HT1080 (cell line): ENCODE measurements at regions not wholly inside any gene's neighbourhood (a gene's known extent, or its start where the extent isn't known, plus 50 kb on each side); places are given as distances from the start of the nearest gene placed in this dataset.
"Not testable (repeated sequence)": the region's sequence is repeated elsewhere in the genome, so short reads cannot be mapped to it uniquely, and the experiment has no call there.

Experiments used
- DNase-seq: peaks from one replicate; pipeline ENCODE4 v3.0.0-alpha.2; 2015; ENCODE audit warnings: low read depth

- DNase-seq = peak; percentile 38
Measured at GRCh38 chr16:13453938-13454553, 465.9 kb upstream of the ERCC4 start.

GRCh38 chr16:13463619-13464018 lies 456.3 kb upstream of the ERCC4 start:
- DNase-seq = no peak

GRCh38 chr16:13471036-13471435 lies 448.9 kb upstream of the ERCC4 start:
- no peak for DNase-seq

- no peak for DNase-seq
Measured at GRCh38 chr16:13478991-13479390, 441.0 kb upstream of the ERCC4 start.

GRCh38 chr16:13479549-13479948 lies 440.4 kb upstream of the ERCC4 start:
- DNase-seq = no peak

GRCh38 chr16:13480801-13481200 lies 439.2 kb upstream of the ERCC4 start:
- no peak for DNase-seq

GRCh38 chr16:13483121-13483520 lies 436.8 kb upstream of the ERCC4 start:
- DNase-seq = no peak

GRCh38 chr16:13489416-13489815 lies 430.5 kb upstream of the ERCC4 start:
- DNase-seq = not testable (repeated sequence)

GRCh38 chr16:13492046-13492445 lies 427.9 kb upstream of the ERCC4 start:
- no peak for DNase-seq

GRCh38 chr16:13503960-13504635 lies 415.9 kb upstream of the ERCC4 start:
- DNase-seq = no peak

GRCh38 chr16:13507530-13507929 lies 412.4 kb upstream of the ERCC4 start:
- no peak for DNase-seq

- DNase-seq = no peak
Measured at GRCh38 chr16:13510425-13511151, 409.4 kb upstream of the ERCC4 start.

- DNase-seq = no peak
Measured at GRCh38 chr16:13517841-13518240, 402.1 kb upstream of the ERCC4 start.

- DNase-seq = no peak
Measured at GRCh38 chr16:13519871-13520270, 400.1 kb upstream of the ERCC4 start.

- no peak for DNase-seq
Measured at GRCh38 chr16:13521356-13521755, 398.6 kb upstream of the ERCC4 start.

GRCh38 chr16:13527332-13527731 lies 392.6 kb upstream of the ERCC4 start:
- no peak for DNase-seq

- no peak for DNase-seq
Measured at GRCh38 chr16:13528691-13529090, 391.3 kb upstream of the ERCC4 start.

GRCh38 chr16:13529193-13529982 lies 390.6 kb upstream of the ERCC4 start:
- no peak for DNase-seq

GRCh38 chr16:13540771-13541170 lies 379.2 kb upstream of the ERCC4 start:
- no peak for DNase-seq

- no peak for DNase-seq
Measured at GRCh38 chr16:13542284-13542683, 377.7 kb upstream of the ERCC4 start.

GRCh38 chr16:13543850-13544249 lies 376.1 kb upstream of the ERCC4 start:
- no peak for DNase-seq

GRCh38 chr16:13545271-13545670 lies 374.7 kb upstream of the ERCC4 start:
- no peak for DNase-seq
